HG02973 (cell line): ENCODE measurements at regions not wholly inside any gene's neighbourhood (a gene's known extent, or its start where the extent isn't known, plus 50 kb on each side); places are given as distances from the start of the nearest gene placed in this dataset.

Experiments used
- ATAC-seq: cut with Tn5 transposase; IDR thresholded peaks from one replicate; pipeline ENCODE4 v1.9.1; 2021; ENCODE audit warnings: moderate library complexity; ENCODE audit not compliant: unreplicated experiment

- no peak for ATAC-seq
These were observed 130.1 kb downstream of the KLF12 start for GRCh38 chr13:74004109-74004508.

- ATAC-seq: no peak
These were observed 130.8 kb downstream of the KLF12 start for GRCh38 chr13:74003374-74003773.

- no peak for ATAC-seq
These were observed 133.3 kb downstream of the KLF12 start for GRCh38 chr13:74000876-74001275.

GRCh38 chr13:73998631-73999030, 135.6 kb downstream of the KLF12 start:
- peak; percentile 86 for ATAC-seq

- ATAC-seq: no peak
These were observed 136.2 kb downstream of the KLF12 start for GRCh38 chr13:73997964-73998363.

GRCh38 chr13:73996569-73996968, 137.6 kb downstream of the KLF12 start:
- no peak for ATAC-seq

- ATAC-seq: no peak
These were observed 138.5 kb downstream of the KLF12 start for GRCh38 chr13:73995736-73996135.

- no peak for ATAC-seq
These were observed 140.5 kb downstream of the KLF12 start for GRCh38 chr13:73993661-73994060.

- ATAC-seq: no peak
These were observed 142.3 kb downstream of the KLF12 start for GRCh38 chr13:73991884-73992283.

- ATAC-seq: no peak
These were observed 142.8 kb downstream of the KLF12 start for GRCh38 chr13:73991384-73991783.

- ATAC-seq: no peak
These were observed 144.9 kb downstream of the KLF12 start for GRCh38 chr13:73989244-73989843.

GRCh38 chr13:73988461-73988860, 145.7 kb downstream of the KLF12 start:
- ATAC-seq: no peak

- ATAC-seq: no peak
These were observed 146.6 kb downstream of the KLF12 start for GRCh38 chr13:73987618-73988017.

GRCh38 chr13:73985783-73986182, 148.4 kb downstream of the KLF12 start:
- no peak for ATAC-seq

GRCh38 chr13:73984949-73985691, 149.1 kb downstream of the KLF12 start:
- no peak for ATAC-seq

- no peak for ATAC-seq
These were observed 150.0 kb downstream of the KLF12 start for GRCh38 chr13:73984201-73984600.

- no peak for ATAC-seq
These were observed 151.1 kb downstream of the KLF12 start for GRCh38 chr13:73983109-73983508.

- ATAC-seq: no peak
These were observed 152.6 kb downstream of the KLF12 start for GRCh38 chr13:73981595-73981994.

GRCh38 chr13:73975767-73976166, 158.4 kb downstream of the KLF12 start:
- no peak for ATAC-seq

GRCh38 chr13:73974051-73974450, 160.2 kb downstream of the KLF12 start:
- no peak for ATAC-seq

GRCh38 chr13:73973156-73973555, 161.0 kb downstream of the KLF12 start:
- ATAC-seq: no peak

GRCh38 chr13:73972545-73972944, 161.7 kb downstream of the KLF12 start:
- ATAC-seq: no peak

GRCh38 chr13:73971481-73971880, 162.7 kb downstream of the KLF12 start:
- no peak for ATAC-seq
